HepG2 (cell line): ENCODE measurements at regions not wholly inside any gene's neighbourhood (a gene's known extent, or its start where the extent isn't known, plus 50 kb on each side); places are given as distances from the start of the nearest gene placed in this dataset.

ENCODE experiments used
- BRD4 ChIP-seq: sonication (generic); formaldehyde crosslinking; IDR thresholded peaks from 2 replicates; pipeline ENCODE4 v1.4.0; 2020; ENCODE audit warnings: missing genetic modification reagents
- HOXA9 ChIP-seq: sonication (generic); formaldehyde crosslinking; IDR thresholded peaks from 2 replicates; pipeline ENCODE4 v1.8.1; 2022; ENCODE audit warnings: missing genetic modification reagents, mild to moderate bottlenecking, moderate library complexity, borderline replicate concordance
- NFAT5 ChIP-seq: sonication (generic); formaldehyde crosslinking; IDR thresholded peaks from 2 replicates; pipeline ENCODE4 v1.4.0; 2020; ENCODE audit warnings: missing genetic modification reagents
- TEAD2 ChIP-seq: sonication (generic); formaldehyde crosslinking; IDR thresholded peaks from 2 replicates; pipeline ENCODE4 v1.9.0; 2021; ENCODE audit warnings: missing genetic modification reagents
- ZKSCAN8 ChIP-seq: IDR thresholded peaks from 2 replicates; pipeline ENCODE4 v1.6.1; 2016; ENCODE audit warnings: borderline replicate concordance, missing genetic modification reagents, missing compliant biosample characterization
- ZNF407 ChIP-seq: sonication (generic); formaldehyde crosslinking; IDR thresholded peaks from one replicate; pipeline ENCODE4 v1.5.1; 2020; ENCODE audit warnings: mild to moderate bottlenecking, missing genetic modification reagents; ENCODE audit errors: not compliant biosample characterization
- ZNF746 ChIP-seq: sonication (generic); formaldehyde crosslinking; IDR thresholded peaks from 2 replicates; pipeline ENCODE4 v1.8.0; 2022; ENCODE audit warnings: mild to moderate bottlenecking, missing genetic modification reagents
- ZNF770 ChIP-seq: sonication (generic); formaldehyde crosslinking; IDR thresholded peaks from 2 replicates; pipeline ENCODE4 v1.5.0; 2020; ENCODE audit warnings: mild to moderate bottlenecking, missing genetic modification reagents

GRCh38 chr11:50298182-50298988 lies 265.7 kb downstream of the OR4C45 start (continued):
- TF ChIP-seq NFAT5 (CRISPR knock-in tag) (no peak), ZNF407 (no peak), ZNF746 (CRISPR knock-in tag) (no peak), HOXA9 (no peak), TEAD2 (CRISPR knock-in tag) (no peak), ZKSCAN8 (CRISPR knock-in tag) (no peak), ZNF770 (CRISPR knock-in tag) (no peak), BRD4 (CRISPR knock-in tag) (no peak)
